Brain pericyte (primary cell): ENCODE measurements at regions not wholly inside any gene's neighbourhood (a gene's known extent, or its start where the extent isn't known, plus 50 kb on each side); places are given as distances from the start of the nearest gene placed in this dataset.

ENCODE experiments used
- DNase-seq: peaks from one replicate; pipeline ENCODE4 v3.0.0-alpha.2; 2012; ENCODE audit warnings: low read depth, low spot score

DNA sequence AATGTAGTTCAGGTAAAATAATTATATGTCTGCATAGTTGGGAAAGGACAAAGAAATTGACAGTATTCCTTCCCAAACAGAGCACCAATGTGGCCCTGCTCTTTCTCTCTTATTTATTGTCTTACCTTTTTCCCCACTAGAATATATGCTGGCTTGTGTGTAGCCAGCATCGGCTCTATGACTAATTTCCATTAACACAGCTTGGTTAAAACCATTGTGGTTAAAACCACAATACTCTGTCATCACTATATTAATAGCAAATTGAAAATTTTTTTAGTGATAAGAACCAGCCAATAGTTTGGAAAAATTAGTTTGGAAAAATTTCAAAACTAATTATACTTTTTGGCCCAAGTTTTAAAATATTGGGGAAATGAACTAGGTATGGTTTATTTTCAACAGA, 535.1 kb downstream of the UTRN start:
- DNase-seq, result no peak

GRCh38 chr6:144823131-144823530, 538.0 kb downstream of the UTRN start:
- DNase-seq, result no peak

GRCh38 chr6:144824018-144824417, 538.9 kb downstream of the UTRN start:
- no peak for DNase-seq

- no peak for DNase-seq
Observed at GRCh38 chr6:144834426-144835038, 549.4 kb downstream of the UTRN start.

DNA sequence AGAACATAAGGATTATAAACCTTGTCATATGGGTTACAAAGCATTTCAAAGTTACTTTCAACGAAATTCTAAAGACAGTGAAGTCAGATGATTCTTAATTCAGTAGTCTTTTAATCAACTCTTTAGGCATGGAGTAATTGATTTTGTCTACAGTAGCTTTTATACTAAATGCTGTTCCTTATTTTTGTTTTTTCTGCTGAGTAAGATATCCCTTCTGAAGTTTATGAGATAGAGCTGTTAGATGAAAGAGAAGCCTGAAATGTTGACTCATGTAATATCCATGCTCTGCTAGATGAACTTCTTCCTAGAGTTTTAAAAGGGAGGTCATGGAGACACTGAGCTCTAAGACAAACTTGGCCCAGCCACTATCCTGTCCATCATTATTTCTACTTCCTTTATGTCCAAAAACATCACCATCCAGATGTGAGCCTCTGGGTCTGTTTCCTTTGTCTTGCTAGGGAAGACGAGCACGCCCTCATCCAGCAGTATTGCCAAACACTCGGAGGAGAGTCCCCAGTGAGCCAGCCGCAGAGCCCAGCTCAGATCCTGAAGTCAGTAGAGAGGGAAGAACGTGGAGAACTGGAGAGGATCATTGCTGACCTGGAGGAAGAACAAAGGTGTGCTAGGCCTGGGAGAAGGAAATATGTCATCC, 550.3 kb downstream of the UTRN start:
- no peak for DNase-seq

DNA sequence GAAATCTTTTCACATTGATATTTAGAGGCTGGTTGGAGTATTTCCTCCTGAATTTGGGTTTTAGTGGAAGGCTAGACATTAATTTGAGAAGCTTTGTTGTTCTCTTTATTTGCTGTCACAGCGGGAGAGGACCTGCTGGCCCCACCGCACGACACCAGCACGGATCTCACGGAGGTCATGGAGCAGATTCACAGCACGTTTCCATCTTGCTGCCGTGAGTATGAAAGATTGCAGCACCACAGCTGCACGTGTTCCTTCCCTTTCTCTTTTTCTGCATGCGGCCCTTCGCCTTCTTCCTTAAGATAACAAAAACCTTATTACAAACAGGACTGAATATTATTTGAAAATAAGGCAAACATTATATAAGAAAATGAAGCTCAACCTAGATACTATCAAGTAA, 555.5 kb downstream of the UTRN start:
- DNase-seq, result peak; percentile 89

DNA sequence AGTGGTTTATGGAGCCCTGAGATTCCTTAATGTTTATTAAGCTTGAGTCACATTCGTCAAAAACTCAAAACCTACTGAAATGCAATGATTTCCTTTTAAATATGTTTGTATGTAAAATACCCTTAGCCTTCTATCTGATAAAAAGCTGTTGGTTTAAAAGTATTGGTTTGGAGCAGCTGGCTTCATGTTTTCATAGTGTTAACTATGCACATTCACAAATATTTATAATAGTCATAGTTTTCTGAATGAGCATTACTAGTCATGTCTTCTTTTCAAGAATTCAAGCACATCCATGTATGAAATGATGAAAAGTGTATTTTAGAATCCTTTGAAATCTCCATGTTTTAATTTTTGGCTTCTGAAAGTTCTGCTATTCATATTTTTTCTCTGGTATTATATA, 558.6 kb downstream of the UTRN start:
- no peak for DNase-seq

DNA sequence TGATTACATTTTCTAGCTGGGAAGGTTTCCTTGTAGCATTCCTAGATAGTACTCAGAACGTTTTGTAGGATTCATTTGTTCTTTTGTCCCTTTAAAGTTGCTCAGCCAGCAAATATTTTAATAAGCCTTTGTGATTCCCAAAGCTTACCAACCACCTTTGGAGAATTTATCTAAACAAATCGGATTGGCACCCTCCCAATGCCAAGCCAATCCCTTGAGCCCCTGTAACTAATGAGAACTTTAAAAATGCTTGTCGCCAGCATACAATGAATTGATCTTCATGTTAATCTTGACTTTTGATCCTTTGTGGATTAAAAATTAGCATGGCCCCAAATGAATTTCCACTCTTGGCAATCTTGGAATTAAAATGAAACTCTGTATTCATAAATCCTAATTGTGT, 559.5 kb downstream of the UTRN start:
- DNase-seq, result no peak

GRCh38 chr6:144845186-144845585, 560.1 kb downstream of the UTRN start:
- no peak for DNase-seq

DNA sequence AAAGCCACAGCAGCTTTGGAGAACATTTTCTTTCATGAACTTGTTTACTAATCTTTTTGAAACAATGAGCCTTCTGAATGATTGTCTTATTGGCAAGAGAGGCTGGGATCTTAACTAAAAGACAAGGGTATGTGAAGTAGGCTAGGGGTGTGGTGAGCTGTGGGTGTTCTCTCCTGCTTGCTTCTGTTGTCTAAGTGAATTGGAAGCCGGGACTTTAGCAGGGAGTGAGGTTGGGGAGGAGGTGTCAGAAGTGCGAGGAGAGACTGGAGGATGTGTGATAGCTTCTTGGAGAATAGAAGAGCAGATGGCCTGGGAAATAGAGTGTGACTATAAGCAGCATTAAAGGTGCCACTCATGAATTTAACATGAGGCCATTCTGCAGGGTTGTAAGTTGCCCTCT, 562.8 kb downstream of the UTRN start:
- DNase-seq, result no peak

GRCh38 chr6:144849920-144850319, 564.8 kb downstream of the UTRN start:
- no peak for DNase-seq

- no peak for DNase-seq
Observed at GRCh38 chr6:144853603-144854002, 568.5 kb downstream of the UTRN start.

DNA sequence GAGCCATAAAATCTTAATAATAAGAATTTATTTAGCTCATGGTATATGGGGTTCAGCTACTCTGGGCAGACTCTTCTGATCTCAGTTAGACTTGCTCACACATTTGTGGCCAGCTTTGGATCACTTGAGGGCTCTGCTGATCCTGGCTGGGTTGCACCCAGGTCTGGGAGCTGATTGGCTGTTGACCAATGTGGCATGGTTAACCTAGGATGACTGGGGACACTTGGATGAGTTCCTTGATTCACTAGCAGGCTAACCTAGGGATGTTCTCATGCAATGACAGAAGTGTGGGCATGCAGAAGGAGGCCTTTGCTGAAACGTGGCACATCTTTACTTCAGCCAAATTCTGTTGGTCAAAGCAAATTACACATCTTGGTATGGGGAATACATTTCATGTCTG, 569.5 kb downstream of the UTRN start:
- DNase-seq, result no peak

GRCh38 chr6:144855375-144855774, 570.2 kb downstream of the UTRN start:
- DNase-seq, result no peak

DNA sequence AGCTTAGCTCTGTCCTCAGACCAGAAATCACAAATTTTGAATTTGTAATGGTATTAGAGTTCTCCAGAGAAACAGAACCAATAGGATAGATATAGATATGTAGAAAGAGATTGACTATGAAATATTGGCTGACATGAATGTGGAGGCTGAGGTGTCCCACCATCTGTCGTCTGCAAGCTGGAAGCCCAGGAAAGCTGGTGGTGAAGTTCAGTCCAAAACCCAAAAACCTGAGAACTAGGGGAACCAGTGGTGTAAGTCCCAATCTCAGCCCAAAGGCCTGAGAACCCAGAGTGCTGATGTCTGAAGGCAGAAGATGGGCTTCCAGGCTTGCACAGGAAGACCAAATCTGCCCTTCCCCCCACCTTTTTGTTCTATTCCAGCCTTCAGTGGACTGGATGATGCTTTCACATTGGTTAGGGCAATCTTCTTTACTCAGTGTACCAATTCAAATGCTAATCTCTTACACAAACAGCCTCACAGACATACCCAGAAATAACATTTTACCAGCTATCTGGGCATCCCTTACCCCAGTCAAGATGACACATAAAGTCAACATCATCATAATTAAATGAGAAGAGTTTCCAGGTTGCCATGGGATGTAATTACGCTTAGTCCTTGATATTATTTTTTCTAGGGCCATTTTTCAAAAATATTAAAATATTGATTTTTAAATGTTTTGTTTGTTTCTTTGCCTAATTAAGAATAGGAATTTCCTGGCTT, 570.8 kb downstream of the UTRN start:
- DNase-seq, result no peak

DNA sequence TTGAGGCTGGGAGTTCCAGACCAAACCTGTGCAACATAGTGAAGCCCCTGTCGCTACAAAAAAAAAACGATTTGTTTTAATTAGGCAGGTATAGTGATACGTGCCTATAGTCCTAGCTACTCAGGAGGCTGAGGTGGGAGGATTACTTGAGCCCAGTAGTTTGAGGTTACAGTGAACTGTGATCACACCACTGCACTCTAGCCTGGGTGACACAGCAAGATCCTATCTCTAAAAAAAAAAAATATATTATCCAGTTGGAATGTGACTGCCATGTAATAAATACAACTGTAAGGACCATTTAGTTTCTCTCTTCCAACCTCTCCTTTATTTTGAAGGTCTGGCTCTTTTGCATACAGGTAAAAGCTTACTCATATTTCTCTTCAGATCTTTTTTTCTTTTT, 571.5 kb downstream of the UTRN start:
- no peak for DNase-seq

GRCh38 chr6:144857086-144857485, 572.0 kb downstream of the UTRN start:
- no peak for DNase-seq

GRCh38 chr6:144862769-144863168, 577.6 kb downstream of the UTRN start:
- no peak for DNase-seq

- no peak for DNase-seq
Observed at GRCh38 chr6:144867761-144868160, 582.6 kb downstream of the UTRN start.

DNA sequence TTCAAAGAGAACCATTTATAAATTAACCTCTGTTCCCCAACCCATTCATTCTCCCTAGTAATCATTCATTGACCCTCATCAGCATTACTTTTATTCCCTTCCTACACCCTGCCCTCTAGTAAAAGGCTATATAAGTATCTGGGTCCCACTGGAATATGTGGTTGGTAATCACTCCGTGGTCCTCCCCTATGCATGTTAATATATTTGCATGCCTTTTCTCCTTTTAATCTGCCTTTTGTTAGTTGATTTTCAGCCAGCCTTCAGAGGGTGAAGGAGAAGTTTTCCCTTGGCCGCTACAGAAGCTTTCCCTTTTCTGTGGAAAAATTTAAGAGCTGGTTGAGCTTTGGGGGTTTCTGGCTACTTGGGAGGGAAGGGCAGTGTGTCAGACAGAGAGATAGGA, 585.6 kb downstream of the UTRN start:
- no peak for DNase-seq

GRCh38 chr6:144873623-144874378, 588.7 kb downstream of the UTRN start:
- DNase-seq, result no peak

DNA sequence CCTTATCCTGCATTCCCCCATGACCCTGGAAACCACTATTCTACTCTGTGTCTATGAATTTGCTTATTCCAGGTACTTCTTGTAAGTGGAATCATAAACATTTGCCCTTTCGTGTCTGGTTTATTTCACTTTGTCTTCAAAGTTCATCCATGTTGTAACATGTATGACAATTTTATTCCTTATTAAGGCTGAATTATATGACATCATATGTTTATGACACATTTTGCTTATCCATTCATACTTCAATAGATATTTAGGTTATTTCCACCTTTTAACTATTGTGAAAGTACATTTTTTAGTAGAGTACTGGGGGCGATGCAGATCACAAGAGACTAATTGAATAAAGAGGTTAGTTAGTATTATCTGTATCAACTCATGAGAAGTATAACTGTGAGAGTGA, 591.6 kb downstream of the UTRN start:
- no peak for DNase-seq
